Liver (tissue), 8 donors: ENCODE measurements at regions not wholly inside any gene's neighbourhood (a gene's known extent, or its start where the extent isn't known, plus 50 kb on each side); places are given as distances from the start of the nearest gene placed in this dataset.

Experiments
- DNase-seq: peaks from one replicate; pipeline ENCODE4 v3.0.0-alpha.2; 2017; ENCODE audit warnings: low spot score
- H3K27ac ChIP-seq, 2 donors: one replicate each; pipeline ENCODE4 v1.7.0; 2013; ENCODE audit warnings: inconsistent platforms in 2 of 2, low read length in 2 of 2, control low read depth in 1 of 2, low read depth in 1 of 2, mild to moderate bottlenecking in 1 of 2
- H3K27me3 ChIP-seq, 4 donors: one replicate each; pipeline versions ENCODE4 v1.6.1 to v1.7.0; 2013; ENCODE audit warnings: low read length in 3 of 4, inconsistent platforms in 1 of 4, mild to moderate bottlenecking in 1 of 4, moderate library complexity in 1 of 4; ENCODE audit not compliant: control insufficient read depth in 4 of 4, insufficient read depth in 4 of 4
- H3K36me3 ChIP-seq, 4 donors: one replicate each; pipeline versions ENCODE4 v1.6.1 to v1.7.0; 2013; ENCODE audit warnings: low read length in 3 of 4, mild to moderate bottlenecking in 3 of 4, low read depth in 1 of 4, moderate library complexity in 1 of 4; ENCODE audit not compliant: control insufficient read depth in 4 of 4, insufficient read depth in 3 of 4
- H3K4me1 ChIP-seq, 4 donors: one replicate each; pipeline versions ENCODE4 v1.6.1 to v1.7.0; 2013; ENCODE audit warnings: low read length in 3 of 4, mild to moderate bottlenecking in 3 of 4, moderate library complexity in 1 of 4; ENCODE audit not compliant: control insufficient read depth in 4 of 4, insufficient read depth in 4 of 4
- H3K4me3 ChIP-seq, 3 donors: one replicate each; pipeline versions ENCODE4 v1.6.1 to v1.7.0; 2013; ENCODE audit warnings: low read length in 3 of 3, control low read depth in 1 of 3, low read depth in 1 of 3, mild to moderate bottlenecking in 1 of 3
- H3K9ac ChIP-seq, 2 donors: one replicate each; pipeline ENCODE4 v1.7.0; 2013; ENCODE audit warnings: low read length in 2 of 2, mild to moderate bottlenecking in 2 of 2, moderate library complexity in 2 of 2, control low read depth in 1 of 2, low read depth in 1 of 2
- H3K9me3 ChIP-seq, 4 donors: one replicate each; pipeline versions ENCODE4 v1.6.1 to v1.7.0; 2013; ENCODE audit warnings: low read length in 3 of 4; ENCODE audit not compliant: control insufficient read depth in 4 of 4
- EGR1 ChIP-seq, 2 donors: IDR thresholded peaks; 2 replicates each; pipeline ENCODE4 v1.6.1; 2016 to 2018; ENCODE audit warnings: antibody characterized with exemption in 2 of 2, low read depth in 2 of 2
- FOXA2 ChIP-seq: IDR thresholded peaks from 2 replicates; pipeline ENCODE4 v1.6.1; 2016; ENCODE audit warnings: antibody characterized with exemption
- GABPA ChIP-seq, 2 donors: IDR thresholded peaks in 1 of 2; conservative IDR thresholded peaks in 1 of 2; 2 replicates each; pipeline ENCODE4 v1.6.1; 2016; ENCODE audit warnings: antibody characterized with exemption in 2 of 2, mild to moderate bottlenecking in 1 of 2, moderate library complexity in 1 of 2
- HNF4A ChIP-seq, 2 donors: conservative IDR thresholded peaks; 2 replicates each; pipeline ENCODE4 v1.6.1; 2016; ENCODE audit warnings: antibody characterized with exemption in 2 of 2, mild to moderate bottlenecking in 2 of 2
- HNF4G ChIP-seq: IDR thresholded peaks from 2 replicates; pipeline ENCODE4 v1.6.1; 2016; ENCODE audit warnings: antibody characterized with exemption
- JUND ChIP-seq, 2 donors: IDR thresholded peaks; 2 replicates each; pipeline ENCODE4 v1.6.1; 2016; ENCODE audit warnings: antibody characterized with exemption in 2 of 2
- NR2F2 ChIP-seq: IDR thresholded peaks from 2 replicates; pipeline ENCODE4 v1.6.1; 2016; ENCODE audit warnings: antibody characterized with exemption
- RAD21 ChIP-seq, 2 donors: IDR thresholded peaks; 2 replicates each; pipeline ENCODE4 v1.6.1; 2016; ENCODE audit warnings: antibody characterized with exemption in 2 of 2, mild to moderate bottlenecking in 2 of 2
- RXRA ChIP-seq, 2 donors: IDR thresholded peaks; 2 replicates each; pipeline ENCODE4 v1.6.1; 2017 to 2018; ENCODE audit warnings: antibody characterized with exemption in 2 of 2, mild to moderate bottlenecking in 1 of 2
- SP1 ChIP-seq: IDR thresholded peaks from 2 replicates; pipeline ENCODE4 v1.6.1; 2018; ENCODE audit warnings: antibody characterized with exemption, mild to moderate bottlenecking
- TAF1 ChIP-seq: conservative IDR thresholded peaks from 2 replicates; pipeline ENCODE4 v1.6.1; 2016; ENCODE audit warnings: antibody characterized with exemption, mild to moderate bottlenecking
- YY1 ChIP-seq: IDR thresholded peaks from 2 replicates; pipeline ENCODE4 v1.6.1; 2016; ENCODE audit warnings: antibody characterized with exemption, mild to moderate bottlenecking
- WGBS: extraction: QIAGEN DNeasy Blood & Tissue Kit; methylation state at CpG from one replicate; pipeline ENCODE4 v1.1.7; 2013; 5-methylcytosine and 5-hydroxymethylcytosine counted together
- TF ChIP-seq, protein P1 (sequence below): IDR thresholded peaks from 2 replicates; pipeline ENCODE4 v1.6.1; 2016; ENCODE audit warnings: antibody characterized with exemption
- TF ChIP-seq, protein P2 (sequence below): IDR thresholded peaks from 2 replicates; pipeline ENCODE4 v1.6.1; 2016; ENCODE audit warnings: antibody characterized with exemption
- TF ChIP-seq, protein P3 (sequence below): IDR thresholded peaks from 2 replicates; pipeline ENCODE4 v1.6.1; 2016; ENCODE audit warnings: antibody characterized with exemption, mild to moderate bottlenecking
- TF ChIP-seq, protein P4 (sequence below): IDR thresholded peaks from 2 replicates; pipeline ENCODE4 v1.6.1; 2016; ENCODE audit warnings: antibody characterized with exemption
- TF ChIP-seq, protein P5 (sequence below): fragments of 150-350 bp; IDR thresholded peaks from 2 replicates; pipeline ENCODE4 v1.5.1; 2017; ENCODE audit warnings: improper control_type of control experiment, low read depth, low read length; ENCODE audit not compliant: missing input control
- donor health status: healthy.
- donor health status: healthy.
- donor health status: healthy.
- donor health status: healthy.
- donor health status: healthy.

DNA sequence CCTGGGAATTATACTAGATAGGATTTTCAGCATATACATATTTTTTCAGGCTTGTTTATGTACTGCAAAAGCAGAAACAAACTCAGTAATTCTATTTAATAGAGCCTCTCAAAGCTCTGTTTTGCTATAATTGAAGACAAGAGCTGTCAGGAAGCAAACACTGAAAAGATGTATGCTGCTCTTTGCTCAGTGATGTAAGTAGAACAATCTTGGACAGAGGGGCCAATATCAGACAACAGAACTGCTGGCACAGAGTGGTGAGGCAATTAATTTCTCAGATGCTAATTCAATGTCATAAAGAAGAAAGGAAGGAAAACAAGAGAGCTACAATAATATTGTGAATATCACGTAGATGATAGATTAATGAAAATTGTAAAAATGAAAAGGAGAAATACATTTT is 663.3 kb upstream of the ADGRB3 start:
- no peak for DNase-seq
- no peak overlapping the region for H3K4me3 ChIP-seq
- H3K9me3 ChIP-seq = no peaks in the 10 kb centered on the region
- H3K27ac ChIP-seq = no peak overlapping the region
- no peaks in the 10 kb centered on the region for H3K36me3 ChIP-seq
- peaks cover 0 to 2% (median 0%) of the 10 kb centered on the region in 4 donors for H3K27me3 ChIP-seq
- H3K4me1 ChIP-seq = no peaks in the 10 kb centered on the region
- no peak overlapping the region for H3K9ac ChIP-seq
- WGBS = 50% methylated on average over 1 of the region's 1 CpG
- TF ChIP-seq EGR1 (IDR thresholded peaks at IDR 0.05; ENCODE audit: low read depth in 2 of 2) (no peak), JUND (IDR thresholded peaks at IDR 0.05) (no peak), HNF4G (no peak), GABPA (IDR thresholded peaks at IDR 0.05 in 1 of 2, conservative IDR thresholded peaks at IDR 0.05 in 1 of 2) (no peak), RXRA (IDR thresholded peaks at IDR 0.05) (no peak), TAF1 (no peak), YY1 (no peak), RAD21 (IDR thresholded peaks at IDR 0.05) (no peak), HNF4A (conservative IDR thresholded peaks at IDR 0.05) (no peak), NR2F2 (no peak), SP1 (no peak), FOXA2 (no peak)
- TF ChIP-seq, protein P1, sequence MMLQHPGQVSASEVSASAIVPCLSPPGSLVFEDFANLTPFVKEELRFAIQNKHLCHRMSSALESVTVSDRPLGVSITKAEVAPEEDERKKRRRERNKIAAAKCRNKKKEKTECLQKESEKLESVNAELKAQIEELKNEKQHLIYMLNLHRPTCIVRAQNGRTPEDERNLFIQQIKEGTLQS = no peak
- TF ChIP-seq, protein P2, sequence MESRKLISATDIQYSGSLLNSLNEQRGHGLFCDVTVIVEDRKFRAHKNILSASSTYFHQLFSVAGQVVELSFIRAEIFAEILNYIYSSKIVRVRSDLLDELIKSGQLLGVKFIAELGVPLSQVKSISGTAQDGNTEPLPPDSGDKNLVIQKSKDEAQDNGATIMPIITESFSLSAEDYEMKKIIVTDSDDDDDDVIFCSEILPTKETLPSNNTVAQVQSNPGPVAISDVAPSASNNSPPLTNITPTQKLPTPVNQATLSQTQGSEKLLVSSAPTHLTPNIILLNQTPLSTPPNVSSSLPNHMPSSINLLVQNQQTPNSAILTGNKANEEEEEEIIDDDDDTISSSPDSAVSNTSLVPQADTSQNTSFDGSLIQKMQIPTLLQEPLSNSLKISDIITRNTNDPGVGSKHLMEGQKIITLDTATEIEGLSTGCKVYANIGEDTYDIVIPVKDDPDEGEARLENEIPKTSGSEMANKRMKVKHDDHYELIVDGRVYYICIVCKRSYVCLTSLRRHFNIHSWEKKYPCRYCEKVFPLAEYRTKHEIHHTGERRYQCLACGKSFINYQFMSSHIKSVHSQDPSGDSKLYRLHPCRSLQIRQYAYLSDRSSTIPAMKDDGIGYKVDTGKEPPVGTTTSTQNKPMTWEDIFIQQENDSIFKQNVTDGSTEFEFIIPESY = no peak
- TF ChIP-seq, protein P3, sequence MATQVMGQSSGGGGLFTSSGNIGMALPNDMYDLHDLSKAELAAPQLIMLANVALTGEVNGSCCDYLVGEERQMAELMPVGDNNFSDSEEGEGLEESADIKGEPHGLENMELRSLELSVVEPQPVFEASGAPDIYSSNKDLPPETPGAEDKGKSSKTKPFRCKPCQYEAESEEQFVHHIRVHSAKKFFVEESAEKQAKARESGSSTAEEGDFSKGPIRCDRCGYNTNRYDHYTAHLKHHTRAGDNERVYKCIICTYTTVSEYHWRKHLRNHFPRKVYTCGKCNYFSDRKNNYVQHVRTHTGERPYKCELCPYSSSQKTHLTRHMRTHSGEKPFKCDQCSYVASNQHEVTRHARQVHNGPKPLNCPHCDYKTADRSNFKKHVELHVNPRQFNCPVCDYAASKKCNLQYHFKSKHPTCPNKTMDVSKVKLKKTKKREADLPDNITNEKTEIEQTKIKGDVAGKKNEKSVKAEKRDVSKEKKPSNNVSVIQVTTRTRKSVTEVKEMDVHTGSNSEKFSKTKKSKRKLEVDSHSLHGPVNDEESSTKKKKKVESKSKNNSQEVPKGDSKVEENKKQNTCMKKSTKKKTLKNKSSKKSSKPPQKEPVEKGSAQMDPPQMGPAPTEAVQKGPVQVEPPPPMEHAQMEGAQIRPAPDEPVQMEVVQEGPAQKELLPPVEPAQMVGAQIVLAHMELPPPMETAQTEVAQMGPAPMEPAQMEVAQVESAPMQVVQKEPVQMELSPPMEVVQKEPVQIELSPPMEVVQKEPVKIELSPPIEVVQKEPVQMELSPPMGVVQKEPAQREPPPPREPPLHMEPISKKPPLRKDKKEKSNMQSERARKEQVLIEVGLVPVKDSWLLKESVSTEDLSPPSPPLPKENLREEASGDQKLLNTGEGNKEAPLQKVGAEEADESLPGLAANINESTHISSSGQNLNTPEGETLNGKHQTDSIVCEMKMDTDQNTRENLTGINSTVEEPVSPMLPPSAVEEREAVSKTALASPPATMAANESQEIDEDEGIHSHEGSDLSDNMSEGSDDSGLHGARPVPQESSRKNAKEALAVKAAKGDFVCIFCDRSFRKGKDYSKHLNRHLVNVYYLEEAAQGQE = no peak
- TF ChIP-seq, protein P4, sequence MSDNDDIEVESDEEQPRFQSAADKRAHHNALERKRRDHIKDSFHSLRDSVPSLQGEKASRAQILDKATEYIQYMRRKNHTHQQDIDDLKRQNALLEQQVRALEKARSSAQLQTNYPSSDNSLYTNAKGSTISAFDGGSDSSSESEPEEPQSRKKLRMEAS = no peak
- TF ChIP-seq, protein P5, sequence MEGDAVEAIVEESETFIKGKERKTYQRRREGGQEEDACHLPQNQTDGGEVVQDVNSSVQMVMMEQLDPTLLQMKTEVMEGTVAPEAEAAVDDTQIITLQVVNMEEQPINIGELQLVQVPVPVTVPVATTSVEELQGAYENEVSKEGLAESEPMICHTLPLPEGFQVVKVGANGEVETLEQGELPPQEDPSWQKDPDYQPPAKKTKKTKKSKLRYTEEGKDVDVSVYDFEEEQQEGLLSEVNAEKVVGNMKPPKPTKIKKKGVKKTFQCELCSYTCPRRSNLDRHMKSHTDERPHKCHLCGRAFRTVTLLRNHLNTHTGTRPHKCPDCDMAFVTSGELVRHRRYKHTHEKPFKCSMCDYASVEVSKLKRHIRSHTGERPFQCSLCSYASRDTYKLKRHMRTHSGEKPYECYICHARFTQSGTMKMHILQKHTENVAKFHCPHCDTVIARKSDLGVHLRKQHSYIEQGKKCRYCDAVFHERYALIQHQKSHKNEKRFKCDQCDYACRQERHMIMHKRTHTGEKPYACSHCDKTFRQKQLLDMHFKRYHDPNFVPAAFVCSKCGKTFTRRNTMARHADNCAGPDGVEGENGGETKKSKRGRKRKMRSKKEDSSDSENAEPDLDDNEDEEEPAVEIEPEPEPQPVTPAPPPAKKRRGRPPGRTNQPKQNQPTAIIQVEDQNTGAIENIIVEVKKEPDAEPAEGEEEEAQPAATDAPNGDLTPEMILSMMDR = no peak

DNA sequence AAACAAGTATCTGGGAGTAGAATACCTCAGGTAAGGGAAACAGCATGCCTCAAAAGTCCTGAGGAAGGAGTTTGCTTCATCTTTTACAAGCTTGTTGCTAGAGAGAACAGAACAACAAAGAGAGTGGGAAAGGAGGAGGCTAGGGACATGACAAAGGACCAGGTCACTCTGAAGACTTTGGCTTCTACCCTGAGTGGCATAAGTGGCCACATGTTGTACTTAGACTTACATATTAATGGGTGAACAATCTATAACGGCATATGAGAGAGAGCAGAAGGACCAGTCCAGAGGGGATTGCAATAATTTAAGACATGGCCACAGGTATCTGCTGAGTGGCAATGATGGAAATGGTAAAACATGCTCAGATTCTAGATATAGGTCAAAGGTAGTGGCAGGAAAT is 668.3 kb upstream of the ADGRB3 start:
- H3K4me1 ChIP-seq = no peaks in the 10 kb centered on the region
- WGBS = 82% methylated on average over 1 of the region's 1 CpG
- H3K9me3 ChIP-seq = no peaks in the 10 kb centered on the region
- DNase-seq = no peak
- no peaks in the 10 kb centered on the region for H3K36me3 ChIP-seq
- no peak overlapping the region for H3K9ac ChIP-seq
- peaks cover 0 to 2% (median 0%) of the 10 kb centered on the region in 4 donors for H3K27me3 ChIP-seq
- no peak overlapping the region for H3K4me3 ChIP-seq
- no peak overlapping the region for H3K27ac ChIP-seq
- TF ChIP-seq EGR1 (IDR thresholded peaks at IDR 0.05; ENCODE audit: low read depth in 2 of 2) (no peak), RXRA (IDR thresholded peaks at IDR 0.05) (no peak), RAD21 (IDR thresholded peaks at IDR 0.05) (no peak)
- TF ChIP-seq, protein P2 = no peak
- TF ChIP-seq, protein P3 = no peak
